H1 (cell line): ENCODE measurements at regions not wholly inside any gene's neighbourhood (a gene's known extent, or its start where the extent isn't known, plus 50 kb on each side); places are given as distances from the start of the nearest gene placed in this dataset.

Source experiments
- GTF2F1 ChIP-seq: IDR thresholded peaks from 2 replicates; pipeline ENCODE4 v1.6.1; 2012; ENCODE audit warnings: low read depth, low read length, improper control_type of control experiment, borderline replicate concordance
- MAFK ChIP-seq: IDR thresholded peaks from 2 replicates; pipeline ENCODE4 v1.6.1; 2012; ENCODE audit warnings: low read depth, mild to moderate bottlenecking, improper control_type of control experiment, low read length
- NANOG ChIP-seq: IDR thresholded peaks from 2 replicates; pipeline ENCODE4 v1.6.1; 2011; ENCODE audit warnings: low read length, low read depth, mild to moderate bottlenecking, inconsistent platforms; ENCODE audit not compliant: insufficient read depth, poor library complexity, severe bottlenecking

- no peak for TF ChIP-seq MAFK
- TF ChIP-seq NANOG, result no peak
- no peak for TF ChIP-seq GTF2F1
Observed at GRCh38 chr4:116088771-116089170, 975.4 kb upstream of the NDST4 start (continued).
